Pancreas (tissue), 10 donors: ENCODE measurements at regions not wholly inside any gene's neighbourhood (a gene's known extent, or its start where the extent isn't known, plus 50 kb on each side); places are given as distances from the start of the nearest gene placed in this dataset.

Experiments used
- ATAC-seq, 4 donors: fragments of 200-7000 bp; cut with Tn5 transposase; one replicate each; pipeline versions ENCODE4 v1.8.0 to v1.9.1; 2020; ENCODE audit warnings: mild to moderate bottlenecking in 4 of 4, moderate library complexity in 4 of 4
- DNase-seq, 6 donors: peaks; one replicate each; pipeline ENCODE4 v3.0.0-alpha.2; 2020
- FAIRE-seq: peaks from 2 replicates; lab custom pipeline; 2012; peaks lifted over from hg19 to GRCh38; lab: Jason Lieb, UNC
- H3K27ac ChIP-seq, 4 donors: fragments of 200-600 bp; sonication (generic); 1 replicate in 3 of 4; 2 replicates in 1 of 4; pipeline versions ENCODE4 v1.5.0 to v1.8.0; 2020
- H3K27me3 ChIP-seq, 4 donors: fragments of 200-600 bp; one replicate each; pipeline ENCODE4 v1.8.0; 2021
- H3K36me3 ChIP-seq, 3 donors: fragments of 200-600 bp; sonication (generic) in 1 of 3; one replicate each; pipeline versions ENCODE4 v1.5.0 to v1.8.0; 2020 to 2021
- H3K4me1 ChIP-seq, 3 donors: fragments of 200-600 bp; one replicate each; pipeline ENCODE4 v1.8.0; 2021
- H3K4me3 ChIP-seq, 4 donors: fragments of 200-600 bp; sonication (generic) in 2 of 4; one replicate each; pipeline versions ENCODE4 v1.5.0 to v1.8.0; 2020 to 2021
- H3K9me3 ChIP-seq, 4 donors: fragments of 200-600 bp; one replicate each; pipeline ENCODE4 v1.8.0; 2021
- WGBS, 2 donors: extraction: QIAGEN DNeasy Blood & Tissue Kit; methylation state at CpG; one replicate each; pipeline ENCODE4 v1.1.7; 2013; 5-methylcytosine and 5-hydroxymethylcytosine counted together
- intact Hi-C, 3 donors: fragments of 100-400 bp; cut with DNase I; formaldehyde crosslinking; loops; one replicate each; pipeline versions ENCODE4 v1.11.1 to v1.14.2; 2022
- TF ChIP-seq, protein P1 (sequence below), 4 donors: fragments of 200-600 bp; sonication (generic) in 3 of 4; IDR thresholded peaks; one replicate each; pipeline versions ENCODE4 v1.5.0 to v1.8.0; 2021; ENCODE audit warnings: antibody characterized with exemption in 4 of 4
- donor health status: healthy with polysubstance abuse.
- donor health status: DM: no; HTN: no; CAD: no; lungs with moderate emphysema.
- donor health status: DM: no; HTN: no; CAD: no.
- donor health status: control.
- donor health status: control.
- donor health status: Bipolar disorder and iron deficiency.
- donor health status: DM: yes; HTN: yes; CAD: no.
- donor health status: DM: no; HTN: no; CAD: no.
- donor health status: DM: no; HTN: no; CAD: no.
- donor health status: DM: yes; HTN: yes; CAD: no.

DNA sequence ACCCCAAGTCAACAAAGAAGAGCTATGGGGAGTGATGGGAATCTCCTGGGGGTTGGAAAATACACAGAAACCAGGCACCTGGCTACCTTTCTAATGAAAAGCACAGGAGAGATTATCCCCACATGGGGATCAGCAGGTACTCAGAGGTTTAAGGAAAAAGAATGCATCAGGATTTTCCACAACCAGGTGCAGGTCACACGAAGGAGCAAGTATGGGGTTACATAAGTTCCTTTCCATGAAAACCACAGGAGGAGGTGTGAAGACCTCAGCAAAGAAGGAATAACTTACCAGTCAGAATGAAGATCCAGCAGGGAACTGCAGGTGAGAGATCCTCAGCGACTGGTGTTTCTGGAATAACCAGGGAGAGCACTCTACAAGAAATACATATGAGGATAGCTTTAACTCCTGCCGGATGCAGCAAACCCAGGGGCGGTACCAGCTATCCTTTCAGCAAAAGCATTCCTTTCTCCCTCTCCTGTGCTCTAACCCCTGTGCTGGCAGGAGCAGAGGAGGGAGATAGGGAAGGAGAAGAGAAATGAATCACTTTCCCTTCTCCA is 116.7 kb upstream of the TMEM106B start:
- FAIRE-seq (no peak), DNase-seq (no peak), ATAC-seq (no peak)
- intact Hi-C loops, result no loop called here
- no peak overlapping the region for H3K4me3 ChIP-seq
- H3K27me3 ChIP-seq, result no peaks in the 10 kb centered on the region
- TF ChIP-seq, protein P1, sequence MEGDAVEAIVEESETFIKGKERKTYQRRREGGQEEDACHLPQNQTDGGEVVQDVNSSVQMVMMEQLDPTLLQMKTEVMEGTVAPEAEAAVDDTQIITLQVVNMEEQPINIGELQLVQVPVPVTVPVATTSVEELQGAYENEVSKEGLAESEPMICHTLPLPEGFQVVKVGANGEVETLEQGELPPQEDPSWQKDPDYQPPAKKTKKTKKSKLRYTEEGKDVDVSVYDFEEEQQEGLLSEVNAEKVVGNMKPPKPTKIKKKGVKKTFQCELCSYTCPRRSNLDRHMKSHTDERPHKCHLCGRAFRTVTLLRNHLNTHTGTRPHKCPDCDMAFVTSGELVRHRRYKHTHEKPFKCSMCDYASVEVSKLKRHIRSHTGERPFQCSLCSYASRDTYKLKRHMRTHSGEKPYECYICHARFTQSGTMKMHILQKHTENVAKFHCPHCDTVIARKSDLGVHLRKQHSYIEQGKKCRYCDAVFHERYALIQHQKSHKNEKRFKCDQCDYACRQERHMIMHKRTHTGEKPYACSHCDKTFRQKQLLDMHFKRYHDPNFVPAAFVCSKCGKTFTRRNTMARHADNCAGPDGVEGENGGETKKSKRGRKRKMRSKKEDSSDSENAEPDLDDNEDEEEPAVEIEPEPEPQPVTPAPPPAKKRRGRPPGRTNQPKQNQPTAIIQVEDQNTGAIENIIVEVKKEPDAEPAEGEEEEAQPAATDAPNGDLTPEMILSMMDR (IDR thresholded peaks at IDR 0.05), result no peak
- no peaks in the 10 kb centered on the region for H3K4me1 ChIP-seq
- 49 to 52% methylated on average over 4 of the region's 4 CpGs for WGBS, 2 donors
- no peaks in the 10 kb centered on the region for H3K9me3 ChIP-seq
- no peak overlapping the region for H3K27ac ChIP-seq
- H3K36me3 ChIP-seq, result no peaks in the 10 kb centered on the region

DNA sequence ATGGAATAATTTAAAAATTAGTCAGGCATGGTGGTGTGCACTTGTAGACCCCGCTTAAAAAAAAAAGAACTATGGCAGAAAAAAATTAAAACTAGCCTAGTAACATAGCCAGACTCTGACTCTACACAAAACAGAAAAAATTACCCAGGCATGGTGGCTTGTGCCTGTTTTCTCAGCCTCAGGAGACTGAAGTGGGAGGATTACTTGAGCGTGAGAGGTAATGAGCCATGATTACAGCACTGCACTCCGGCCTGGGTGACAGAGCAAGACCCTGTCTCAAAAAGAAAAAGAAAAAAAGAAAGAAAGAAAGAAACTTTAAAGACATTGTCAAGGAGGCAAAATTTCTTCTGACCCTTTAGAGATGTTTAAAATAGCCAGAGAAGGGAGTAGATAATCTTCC is 109.0 kb upstream of the TMEM106B start:
- Histone ChIP-seq H3K4me3 (no peak overlapping the region), H3K36me3 (no peaks in the 10 kb centered on the region), H3K9me3 (no peaks in the 10 kb centered on the region), H3K27me3 (no peaks in the 10 kb centered on the region), H3K27ac (no peak overlapping the region), H3K4me1 (no peaks in the 10 kb centered on the region)
- no peak for ATAC-seq
- TF ChIP-seq, protein P1 (IDR thresholded peaks at IDR 0.05), result no peak
- WGBS, 2 donors, result 57 to 71% methylated on average over 3 of the region's 3 CpGs
- DNase-seq, result no peak
- no peak for FAIRE-seq
- intact Hi-C loops, result no loop called here

DNA sequence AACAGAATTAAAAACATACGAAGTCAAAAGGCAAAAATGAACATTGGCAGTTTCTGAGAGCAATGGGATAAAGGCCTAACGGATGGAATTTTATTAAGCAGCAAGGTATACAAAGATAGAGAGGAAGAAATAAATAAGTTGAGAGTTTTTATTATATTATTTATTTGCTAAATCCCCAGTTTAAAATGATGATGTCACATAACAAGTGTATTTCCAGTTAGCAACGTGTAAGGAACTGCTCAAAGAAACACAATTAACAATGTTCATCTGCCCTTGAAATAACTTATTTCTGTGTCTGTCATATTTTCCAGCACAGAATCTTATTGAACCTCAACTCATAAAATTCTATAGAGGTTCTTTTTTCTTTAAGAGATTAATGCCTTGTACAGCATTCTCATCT is 108.6 kb upstream of the TMEM106B start:
- Histone ChIP-seq H3K9me3 (no peaks in the 10 kb centered on the region), H3K4me1 (no peaks in the 10 kb centered on the region), H3K4me3 (no peak overlapping the region), H3K36me3 (no peaks in the 10 kb centered on the region), H3K27me3 (no peaks in the 10 kb centered on the region), H3K27ac (no peak overlapping the region)
- ATAC-seq, result no peak
- FAIRE-seq, result no peak
- intact Hi-C loops, result no loop called here
- TF ChIP-seq, protein P1 (IDR thresholded peaks at IDR 0.05), result no peak
- WGBS, 2 donors, result 69 to 78% methylated on average over 3 of the region's 3 CpGs
- DNase-seq, result no peak

DNA sequence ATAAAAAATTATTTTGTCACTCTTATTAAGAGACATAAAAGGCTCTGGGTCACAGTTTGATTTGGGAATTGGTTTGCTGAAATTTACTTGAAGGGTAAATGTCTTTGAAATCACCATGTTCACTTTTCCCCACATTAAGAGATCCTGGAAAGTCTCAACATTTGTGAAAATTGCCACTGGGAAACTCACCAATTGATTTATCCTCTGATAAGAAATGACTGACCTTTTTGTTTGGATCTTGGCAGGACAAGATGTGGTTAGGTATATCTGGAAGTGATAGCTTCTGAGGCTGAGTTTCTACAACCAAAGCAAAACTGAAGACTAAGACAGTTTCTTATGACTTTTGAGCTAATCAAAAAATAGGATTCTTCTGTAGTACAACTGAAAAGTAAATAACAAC is 107.1 kb upstream of the TMEM106B start:
- no peaks in the 10 kb centered on the region for H3K36me3 ChIP-seq
- H3K27me3 ChIP-seq, result no peaks in the 10 kb centered on the region
- no peaks in the 10 kb centered on the region for H3K9me3 ChIP-seq
- no peak overlapping the region for H3K4me3 ChIP-seq
- no peaks in the 10 kb centered on the region for H3K4me1 ChIP-seq
- no peak for DNase-seq
- FAIRE-seq, result no peak
- TF ChIP-seq, protein P1 (IDR thresholded peaks at IDR 0.05), result no peak
- no peak for ATAC-seq
- intact Hi-C loops, result no loop called here
- no peak overlapping the region for H3K27ac ChIP-seq

DNA sequence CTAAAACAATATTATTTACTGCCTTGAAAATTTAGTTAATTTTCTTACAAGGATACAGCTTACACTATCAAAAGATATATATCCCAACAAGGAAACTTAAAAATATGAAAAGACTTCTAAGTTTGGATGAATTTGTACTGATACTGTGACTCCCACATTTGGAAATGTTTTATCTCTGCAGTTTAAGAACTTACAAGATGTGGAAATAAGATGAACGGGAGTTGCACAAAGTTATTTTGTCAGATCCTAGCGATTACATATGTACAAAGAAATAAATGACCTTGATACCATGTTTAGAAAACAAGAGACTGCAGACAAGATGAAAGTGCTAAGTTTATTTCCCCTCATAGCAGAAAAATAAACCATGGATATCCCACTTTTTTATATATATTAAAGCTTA is 103.7 kb upstream of the TMEM106B start:
- FAIRE-seq (peak; percentile 29), ATAC-seq (no peak), DNase-seq (no peak)
- intact Hi-C loops, result no loop called here
- Histone ChIP-seq H3K9me3 (no peaks in the 10 kb centered on the region), H3K4me3 (no peak overlapping the region), H3K4me1 (no peaks in the 10 kb centered on the region), H3K36me3 (no peaks in the 10 kb centered on the region), H3K27me3 (no peaks in the 10 kb centered on the region), H3K27ac (no peak overlapping the region)
- TF ChIP-seq, protein P1 (IDR thresholded peaks at IDR 0.05), result no peak
- WGBS, 2 donors, result 54 to 69% methylated on average over 2 of the region's 2 CpGs
